ENCODE measurements at regions not wholly inside any gene's neighbourhood (a gene's known extent, or its start where the extent isn't known, plus 50 kb on each side); places are given as distances from the start of the nearest gene placed in this dataset.

- no peak for DNase-seq (ENCODE audit: low read depth)
- H3K4me3 ChIP-seq (ENCODE audit: control insufficient read depth, low read depth, low read length): no peak overlapping the region
- TF ChIP-seq, protein P1, sequence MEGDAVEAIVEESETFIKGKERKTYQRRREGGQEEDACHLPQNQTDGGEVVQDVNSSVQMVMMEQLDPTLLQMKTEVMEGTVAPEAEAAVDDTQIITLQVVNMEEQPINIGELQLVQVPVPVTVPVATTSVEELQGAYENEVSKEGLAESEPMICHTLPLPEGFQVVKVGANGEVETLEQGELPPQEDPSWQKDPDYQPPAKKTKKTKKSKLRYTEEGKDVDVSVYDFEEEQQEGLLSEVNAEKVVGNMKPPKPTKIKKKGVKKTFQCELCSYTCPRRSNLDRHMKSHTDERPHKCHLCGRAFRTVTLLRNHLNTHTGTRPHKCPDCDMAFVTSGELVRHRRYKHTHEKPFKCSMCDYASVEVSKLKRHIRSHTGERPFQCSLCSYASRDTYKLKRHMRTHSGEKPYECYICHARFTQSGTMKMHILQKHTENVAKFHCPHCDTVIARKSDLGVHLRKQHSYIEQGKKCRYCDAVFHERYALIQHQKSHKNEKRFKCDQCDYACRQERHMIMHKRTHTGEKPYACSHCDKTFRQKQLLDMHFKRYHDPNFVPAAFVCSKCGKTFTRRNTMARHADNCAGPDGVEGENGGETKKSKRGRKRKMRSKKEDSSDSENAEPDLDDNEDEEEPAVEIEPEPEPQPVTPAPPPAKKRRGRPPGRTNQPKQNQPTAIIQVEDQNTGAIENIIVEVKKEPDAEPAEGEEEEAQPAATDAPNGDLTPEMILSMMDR (IDR thresholded peaks at IDR 0.05; ENCODE audit: control insufficient read depth, insufficient read depth, low read depth, low read length, missing control alignments): no peak
Measured at GRCh38 chr20:22339946-22340345, 244.4 kb downstream of the FOXA2 start.

GRCh38 chr20:22339091-22339881 is 245.1 kb downstream of the FOXA2 start:
- DNase-seq (ENCODE audit: low read depth): peak; percentile 31
- TF ChIP-seq, protein P1 (IDR thresholded peaks at IDR 0.05; ENCODE audit: control insufficient read depth, insufficient read depth, low read depth, low read length, missing control alignments): peak; percentile 67
- H3K4me3 ChIP-seq (ENCODE audit: control insufficient read depth, low read depth, low read length): no peak overlapping the region

GRCh38 chr20:22338140-22338708 is 246.1 kb downstream of the FOXA2 start:
- H3K4me3 ChIP-seq (ENCODE audit: control insufficient read depth, low read depth, low read length): no peak overlapping the region
- TF ChIP-seq, protein P1 (IDR thresholded peaks at IDR 0.05; ENCODE audit: control insufficient read depth, insufficient read depth, low read depth, low read length, missing control alignments): no peak
- no peak for DNase-seq (ENCODE audit: low read depth)

GRCh38 chr20:22335210-22335609 is 249.2 kb downstream of the FOXA2 start:
- DNase-seq (ENCODE audit: low read depth): no peak
- TF ChIP-seq, protein P1 (IDR thresholded peaks at IDR 0.05; ENCODE audit: control insufficient read depth, insufficient read depth, low read depth, low read length, missing control alignments): no peak
- no peak overlapping the region for H3K4me3 ChIP-seq (ENCODE audit: control insufficient read depth, low read depth, low read length)

GRCh38 chr20:22333885-22334545 is 250.4 kb downstream of the FOXA2 start:
- TF ChIP-seq, protein P1 (IDR thresholded peaks at IDR 0.05; ENCODE audit: control insufficient read depth, insufficient read depth, low read depth, low read length, missing control alignments): peak; percentile 72
- DNase-seq (ENCODE audit: low read depth): peak; percentile 10
- H3K4me3 ChIP-seq (ENCODE audit: control insufficient read depth, low read depth, low read length): no peak overlapping the region

GRCh38 chr20:22324505-22324904 is 259.9 kb downstream of the FOXA2 start:
- H3K4me3 ChIP-seq (ENCODE audit: control insufficient read depth, low read depth, low read length): no peak overlapping the region
- no peak for DNase-seq (ENCODE audit: low read depth)
- TF ChIP-seq, protein P1 (IDR thresholded peaks at IDR 0.05; ENCODE audit: control insufficient read depth, insufficient read depth, low read depth, low read length, missing control alignments): no peak
